ENCODE measurements at regions not wholly inside any gene's neighbourhood (a gene's known extent, or its start where the extent isn't known, plus 50 kb on each side); places are given as distances from the start of the nearest gene placed in this dataset.

- Histone ChIP-seq H3K79me2 (replicated peaks; ENCODE audit: insufficient read depth, low read length) (no peaks in the 10 kb centered on the region), H3K27me3 (ENCODE audit: insufficient read depth, low read depth, low read length) (no peaks in the 10 kb centered on the region), H3K9me3 (ENCODE audit: low read length) (no peaks in the 10 kb centered on the region), H3K4me3 (ENCODE audit: low read length) (no peak overlapping the region), H3F3A (ENCODE audit: insufficient read depth, low read length, poor library complexity, severe bottlenecking) (no peaks in the 10 kb centered on the region), H2AFZ (ENCODE audit: low read depth, low read length) (no peak overlapping the region), H3K4me2 (ENCODE audit: low read length) (no peak overlapping the region), H3K36me3 (ENCODE audit: insufficient read depth, low read length) (no peaks in the 10 kb centered on the region), H3K9me2 (ENCODE audit: insufficient read depth, low read length) (no peaks in the 10 kb centered on the region), H3K27ac (ENCODE audit: low read length) (no peak overlapping the region), H4K20me1 (ENCODE audit: insufficient read depth) (no peaks in the 10 kb centered on the region), H3K9ac (ENCODE audit: low read length) (no peak overlapping the region)
- TF ChIP-seq REST (IDR thresholded peaks at IDR 0.05; ENCODE audit: borderline replicate concordance): no peak
- no peak for TF ChIP-seq TAF1 (IDR thresholded peaks at IDR 0.05; ENCODE audit: low read depth)
- no peak for TF ChIP-seq MXI1 (conservative IDR thresholded peaks at IDR 0.05; ENCODE audit: poor library complexity, severe bottlenecking)
- no peak for TF ChIP-seq EZH2 (IDR thresholded peaks at IDR 0.05; ENCODE audit: borderline replicate concordance, insufficient read depth, low read length, poor library complexity, severe bottlenecking)
- TF ChIP-seq CTCF (IDR thresholded peaks at IDR 0.05; ENCODE audit: poor library complexity, severe bottlenecking): no peak
- TF ChIP-seq RAD21 (conservative IDR thresholded peaks at IDR 0.05): no peak
- TF ChIP-seq EP300 (conservative IDR thresholded peaks at IDR 0.05; ENCODE audit: poor library complexity, severe bottlenecking): no peak
- no peak for TF ChIP-seq POLR2AphosphoS5 (IDR thresholded peaks at IDR 0.05)
- no peak for TF ChIP-seq SMC3 (conservative IDR thresholded peaks at IDR 0.05; ENCODE audit: poor library complexity)
These were observed 171.1 kb downstream of the DMRT2 start for GRCh38 chr9:1221298-1221697.

- Histone ChIP-seq H3K36me3 (ENCODE audit: insufficient read depth, low read length) (no peaks in the 10 kb centered on the region), H3K79me2 (replicated peaks; ENCODE audit: insufficient read depth, low read length) (no peaks in the 10 kb centered on the region), H4K20me1 (ENCODE audit: insufficient read depth) (no peaks in the 10 kb centered on the region), H3K9me3 (ENCODE audit: low read length) (no peaks in the 10 kb centered on the region), H3K27me3 (ENCODE audit: insufficient read depth, low read depth, low read length) (no peaks in the 10 kb centered on the region), H3F3A (ENCODE audit: insufficient read depth, low read length, poor library complexity, severe bottlenecking) (no peaks in the 10 kb centered on the region), H3K9ac (ENCODE audit: low read length) (no peak overlapping the region), H3K9me2 (ENCODE audit: insufficient read depth, low read length) (no peaks in the 10 kb centered on the region), H3K4me3 (ENCODE audit: low read length) (no peak overlapping the region), H3K4me2 (ENCODE audit: low read length) (no peak overlapping the region), H2AFZ (ENCODE audit: low read depth, low read length) (no peak overlapping the region), H3K27ac (ENCODE audit: low read length) (no peak overlapping the region)
- no peak for TF ChIP-seq TAF1 (IDR thresholded peaks at IDR 0.05; ENCODE audit: low read depth)
- TF ChIP-seq CTCF (IDR thresholded peaks at IDR 0.05; ENCODE audit: poor library complexity, severe bottlenecking): no peak
- TF ChIP-seq REST (IDR thresholded peaks at IDR 0.05; ENCODE audit: borderline replicate concordance): no peak
- TF ChIP-seq POLR2AphosphoS5 (IDR thresholded peaks at IDR 0.05): no peak
- no peak for TF ChIP-seq RAD21 (conservative IDR thresholded peaks at IDR 0.05)
- TF ChIP-seq MXI1 (conservative IDR thresholded peaks at IDR 0.05; ENCODE audit: poor library complexity, severe bottlenecking): no peak
These were observed 172.4 kb downstream of the DMRT2 start for GRCh38 chr9:1222511-1222910.

All from neural cell (in vitro differentiated cells).